Naive thymus-derived CD8-positive, alpha-beta T cell (primary cell): ENCODE measurements at regions not wholly inside any gene's neighbourhood (a gene's known extent, or its start where the extent isn't known, plus 50 kb on each side); places are given as distances from the start of the nearest gene placed in this dataset.
A peak's percentile ranks its signal among the peaks of the same experiment; 100 is the strongest.

Experiments used
- ATAC-seq, 2 donors: fragments of 150-1000 bp; cut with Tn5 transposase in 1 of 2; sonication (Bioruptor Pico), chemical (Tn5 transposase) in 1 of 2; 1 replicate in 1 of 2; 2 replicates in 1 of 2; pipeline ENCODE4 v1.10.0; 2021; ENCODE audit warnings: mild to moderate bottlenecking in 2 of 2, moderate library complexity in 2 of 2
- POLR2A ChIA-PET: fragments of 350-600 bp; sonication (Branson Sonifier 250); formaldehyde crosslinking; loops from one replicate; lab custom pipeline; 2021; ENCODE audit warnings: antibody characterized with exemption; lab: Charles Lee
- DNase-seq, 10 donors: peaks; one replicate each; pipeline versions ENCODE4 v3.0.0 to v3.0.0-alpha.2; 2020 to 2022
- H3K27ac Mint-ChIP-seq, 10 donors: one replicate each; pipeline ENCODE4 v1.8.0; 2020 to 2022; ENCODE audit warnings: mild to moderate bottlenecking in 10 of 10, mixed read lengths in 10 of 10, moderate library complexity in 4 of 10, inconsistent platforms in 1 of 10
- H3K27me3 Mint-ChIP-seq, 5 donors: one replicate each; pipeline ENCODE4 v1.8.0; 2021 to 2022; ENCODE audit warnings: mixed read lengths in 5 of 5
- H3K36me3 Mint-ChIP-seq, 3 donors: one replicate each; pipeline ENCODE4 v1.8.0; 2020 to 2022; ENCODE audit warnings: mixed read lengths in 3 of 3, mild to moderate bottlenecking in 2 of 3, inconsistent platforms in 1 of 3
- H3K4me1 Mint-ChIP-seq, 4 donors: one replicate each; pipeline ENCODE4 v1.8.0; 2021 to 2022; ENCODE audit warnings: mixed read lengths in 4 of 4
- H3K4me3 Mint-ChIP-seq, 10 donors: one replicate each; pipeline ENCODE4 v1.8.0; 2020 to 2022; ENCODE audit warnings: mild to moderate bottlenecking in 10 of 10, mixed read lengths in 10 of 10, moderate library complexity in 6 of 10, inconsistent platforms in 1 of 10
- H3K9me3 Mint-ChIP-seq, 9 donors: one replicate each; pipeline ENCODE4 v1.8.0; 2020 to 2022; ENCODE audit warnings: mixed read lengths in 9 of 9, mild to moderate bottlenecking in 3 of 9, inconsistent platforms in 1 of 9, moderate library complexity in 1 of 9

GRCh38 chr3:148331081-148331846, 366.4 kb upstream of the AGTR1 start:
- Mint-ChIP-seq H3K27me3 (no peaks in the 10 kb centered on the region), H3K9me3 (peaks cover 0 to 19% (median 9%) of the 10 kb centered on the region in 9 donors), H3K4me3 (no peak overlapping the region), H3K4me1 (no peaks in the 10 kb centered on the region), H3K36me3 (no peaks in the 10 kb centered on the region), H3K27ac (no peak overlapping the region)
- POLR2A ChIA-PET = no interaction called here
- ATAC-seq (no peak), DNase-seq (no peak)

GRCh38 chr3:148332509-148332908, 365.2 kb upstream of the AGTR1 start:
- no peaks in the 10 kb centered on the region for H3K4me1 Mint-ChIP-seq
- ATAC-seq = no peak
- no peak overlapping the region for H3K27ac Mint-ChIP-seq
- no peaks in the 10 kb centered on the region for H3K36me3 Mint-ChIP-seq
- no peak for DNase-seq
- H3K9me3 Mint-ChIP-seq = peaks cover 0 to 19% (median 9%) of the 10 kb centered on the region in 9 donors
- H3K27me3 Mint-ChIP-seq = no peaks in the 10 kb centered on the region
- POLR2A ChIA-PET = no interaction called here
- H3K4me3 Mint-ChIP-seq = no peak overlapping the region

GRCh38 chr3:148333091-148333490, 364.6 kb upstream of the AGTR1 start:
- Mint-ChIP-seq H3K27me3 (no peaks in the 10 kb centered on the region), H3K36me3 (no peaks in the 10 kb centered on the region), H3K9me3 (peaks cover 2 to 19% (median 9%) of the 10 kb centered on the region in 9 donors), H3K27ac (no peak overlapping the region), H3K4me1 (no peaks in the 10 kb centered on the region), H3K4me3 (no peak overlapping the region)
- DNase-seq (no peak), ATAC-seq (no peak)
- POLR2A ChIA-PET = no interaction called here

- POLR2A ChIA-PET = no interaction called here
- Mint-ChIP-seq H3K36me3 (no peaks in the 10 kb centered on the region), H3K9me3 (peaks cover 4 to 28% (median 11%) of the 10 kb centered on the region in 9 donors), H3K27ac (no peak overlapping the region), H3K4me1 (no peaks in the 10 kb centered on the region), H3K27me3 (no peaks in the 10 kb centered on the region), H3K4me3 (no peak overlapping the region)
- DNase-seq (no peak), ATAC-seq (no peak)
Observed at GRCh38 chr3:148335612-148336011, 362.1 kb upstream of the AGTR1 start.

- H3K27ac Mint-ChIP-seq = no peak overlapping the region
Observed at GRCh38 chr3:148343416-148343815, 354.3 kb upstream of the AGTR1 start.

GRCh38 chr3:148344521-148344920, 353.2 kb upstream of the AGTR1 start:
- H3K27ac Mint-ChIP-seq = no peak overlapping the region
- ATAC-seq = no peak

More at GRCh38 chr3:148343416-148343815, 354.3 kb upstream of the AGTR1 start:
- ATAC-seq (no peak), DNase-seq (no peak)
- H3K4me1 Mint-ChIP-seq = no peaks in the 10 kb centered on the region
- POLR2A ChIA-PET = no interaction called here
- H3K36me3 Mint-ChIP-seq = peaks cover 0 to 5% (median 0%) of the 10 kb centered on the region in 3 donors
- H3K9me3 Mint-ChIP-seq = peaks cover 0 to 22% (median 5%) of the 10 kb centered on the region in 9 donors
- no peaks in the 10 kb centered on the region for H3K27me3 Mint-ChIP-seq
- no peak overlapping the region for H3K4me3 Mint-ChIP-seq

GRCh38 chr3:148360051-148360450, 337.7 kb upstream of the AGTR1 start:
- Mint-ChIP-seq H3K4me3 (no peak overlapping the region), H3K27me3 (no peaks in the 10 kb centered on the region), H3K9me3 (peaks cover 0 to 27% (median 0%) of the 10 kb centered on the region in 9 donors), H3K27ac (no peak overlapping the region), H3K36me3 (no peaks in the 10 kb centered on the region), H3K4me1 (no peaks in the 10 kb centered on the region)
- POLR2A ChIA-PET = no interaction called here
- ATAC-seq = no peak
- DNase-seq = no peak

More at GRCh38 chr3:148344521-148344920, 353.2 kb upstream of the AGTR1 start:
- Mint-ChIP-seq H3K9me3 (peaks cover 0 to 13% (median 3%) of the 10 kb centered on the region in 9 donors), H3K4me1 (no peaks in the 10 kb centered on the region), H3K4me3 (no peak overlapping the region), H3K36me3 (peaks cover 0 to 5% (median 0%) of the 10 kb centered on the region in 3 donors), H3K27me3 (no peaks in the 10 kb centered on the region)
- POLR2A ChIA-PET = no interaction called here
- DNase-seq = no peak

GRCh38 chr3:148366743-148367410, 330.8 kb upstream of the AGTR1 start:
- peaks cover 0 to 6% (median 4%) of the 10 kb centered on the region in 9 donors for H3K9me3 Mint-ChIP-seq
- no peaks in the 10 kb centered on the region for H3K4me1 Mint-ChIP-seq
- no peak for ATAC-seq
- no peaks in the 10 kb centered on the region for H3K36me3 Mint-ChIP-seq
- no peak overlapping the region for H3K27ac Mint-ChIP-seq
- no peaks in the 10 kb centered on the region for H3K27me3 Mint-ChIP-seq
- DNase-seq = no peak
- no peak overlapping the region for H3K4me3 Mint-ChIP-seq
- POLR2A ChIA-PET = no interaction called here

- no peak overlapping the region for H3K27ac Mint-ChIP-seq
- ATAC-seq (no peak), DNase-seq (no peak)
- POLR2A ChIA-PET = no interaction called here
- no peaks in the 10 kb centered on the region for H3K4me1 Mint-ChIP-seq
- no peaks in the 10 kb centered on the region for H3K27me3 Mint-ChIP-seq
- H3K4me3 Mint-ChIP-seq = no peak overlapping the region
- H3K36me3 Mint-ChIP-seq = no peaks in the 10 kb centered on the region
- peaks cover 0 to 7% (median 3%) of the 10 kb centered on the region in 9 donors for H3K9me3 Mint-ChIP-seq
Observed at GRCh38 chr3:148367756-148368155, 329.9 kb upstream of the AGTR1 start.

GRCh38 chr3:148369381-148369780, 328.3 kb upstream of the AGTR1 start:
- no peaks in the 10 kb centered on the region for H3K36me3 Mint-ChIP-seq
- H3K4me3 Mint-ChIP-seq = no peak overlapping the region
- peaks cover 0 to 7% (median 0%) of the 10 kb centered on the region in 9 donors for H3K9me3 Mint-ChIP-seq
- no peaks in the 10 kb centered on the region for H3K27me3 Mint-ChIP-seq
- DNase-seq (no peak), ATAC-seq (no peak)
- H3K27ac Mint-ChIP-seq = no peak overlapping the region
- POLR2A ChIA-PET = no interaction called here
- no peaks in the 10 kb centered on the region for H3K4me1 Mint-ChIP-seq

GRCh38 chr3:148372206-148372875, 325.4 kb upstream of the AGTR1 start:
- POLR2A ChIA-PET = no interaction called here
- no peak overlapping the region for H3K4me3 Mint-ChIP-seq
- no peaks in the 10 kb centered on the region for H3K36me3 Mint-ChIP-seq
- no peaks in the 10 kb centered on the region for H3K4me1 Mint-ChIP-seq
- no peak overlapping the region for H3K27ac Mint-ChIP-seq
- ATAC-seq (no peak), DNase-seq (peak in 1 of 10 donors; percentile 38)
- peaks cover 0 to 1% (median 0%) of the 10 kb centered on the region in 5 donors for H3K27me3 Mint-ChIP-seq
- peaks cover 0 to 7% (median 0%) of the 10 kb centered on the region in 9 donors for H3K9me3 Mint-ChIP-seq

GRCh38 chr3:148373961-148374360, 323.7 kb upstream of the AGTR1 start:
- POLR2A ChIA-PET = no interaction called here
- no peak overlapping the region for H3K4me3 Mint-ChIP-seq
- DNase-seq (no peak), ATAC-seq (no peak)
- no peaks in the 10 kb centered on the region for H3K4me1 Mint-ChIP-seq
- H3K9me3 Mint-ChIP-seq = peaks cover 0 to 7% (median 0%) of the 10 kb centered on the region in 9 donors
- H3K27ac Mint-ChIP-seq = no peak overlapping the region
- H3K36me3 Mint-ChIP-seq = no peaks in the 10 kb centered on the region
- peaks cover 0 to 1% (median 0%) of the 10 kb centered on the region in 5 donors for H3K27me3 Mint-ChIP-seq
